ENCODE measurements at regions not wholly inside any gene's neighbourhood (a gene's known extent, or its start where the extent isn't known, plus 50 kb on each side); places are given as distances from the start of the nearest gene placed in this dataset.

GRCh38 chr5:133683646-133684596, 71.6 kb upstream of the FSTL4 start:
- Histone ChIP-seq H3K4me3 (no peak overlapping the region), H3K27me3 (no peaks in the 10 kb centered on the region), H3K36me3 (no peaks in the 10 kb centered on the region), H3K4me1 (peaks cover 3% of the 10 kb centered on the region; the same call in 1 of the 2 replicates), H3K27ac (no peak overlapping the region), H3K9me3 (replicated peaks) (no peaks in the 10 kb centered on the region)
- no peak for DNase-seq

GRCh38 chr5:133682451-133682850, 70.1 kb upstream of the FSTL4 start:
- no peak overlapping the region for H3K27ac ChIP-seq
- no peak for DNase-seq
- no peaks in the 10 kb centered on the region for H3K36me3 ChIP-seq
- peaks cover 3% of the 10 kb centered on the region; the same call in 1 of the 2 replicates for H3K4me1 ChIP-seq
- H3K27me3 ChIP-seq = no peaks in the 10 kb centered on the region
- no peak overlapping the region for H3K4me3 ChIP-seq
- H3K9me3 ChIP-seq (replicated peaks) = no peaks in the 10 kb centered on the region

GRCh38 chr5:133681896-133682295, 69.6 kb upstream of the FSTL4 start:
- Histone ChIP-seq H3K36me3 (no peaks in the 10 kb centered on the region), H3K4me3 (no peak overlapping the region), H3K27me3 (no peaks in the 10 kb centered on the region), H3K27ac (no peak overlapping the region), H3K9me3 (replicated peaks) (no peaks in the 10 kb centered on the region), H3K4me1 (peaks cover 3% of the 10 kb centered on the region; the same call in 1 of the 2 replicates)
- DNase-seq = no peak

DNA sequence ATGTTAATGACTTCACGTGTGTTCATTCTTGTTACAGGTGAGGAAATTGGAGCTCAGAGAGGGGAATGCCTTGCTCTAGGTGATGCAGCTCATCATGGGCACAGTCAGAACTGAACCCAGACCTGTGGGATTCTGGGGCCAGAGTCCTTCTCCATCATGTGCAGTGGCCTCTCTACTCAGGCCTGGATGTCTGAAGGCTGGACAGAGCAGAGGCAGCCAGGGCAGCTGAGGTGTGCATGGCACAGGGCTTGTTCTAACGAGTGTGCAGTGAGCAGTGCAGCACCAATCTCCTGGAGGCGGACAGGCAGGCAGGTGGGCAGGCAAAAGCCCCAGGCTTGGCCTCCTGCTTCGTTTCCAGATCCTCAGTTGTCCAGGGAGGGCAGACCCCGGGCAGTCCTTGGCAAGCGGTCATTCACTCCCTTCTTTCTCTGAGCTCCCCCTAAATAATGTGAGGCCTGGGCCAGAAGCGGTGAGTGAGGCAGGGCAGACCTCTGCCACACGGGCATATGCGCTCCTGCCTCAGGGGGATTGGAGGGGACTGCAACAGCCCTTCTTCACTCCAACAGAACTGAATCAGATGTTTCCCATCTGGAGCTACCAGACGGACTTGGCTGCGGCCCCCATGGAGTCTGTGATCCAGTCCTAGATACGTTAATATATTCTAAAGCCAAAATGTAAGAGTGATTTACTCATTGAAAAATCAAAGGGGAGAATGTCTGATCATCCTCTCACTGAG, 68.7 kb upstream of the FSTL4 start:
- no peak overlapping the region for H3K27ac ChIP-seq
- H3K36me3 ChIP-seq = no peaks in the 10 kb centered on the region
- H3K27me3 ChIP-seq = no peaks in the 10 kb centered on the region
- no peaks in the 10 kb centered on the region for H3K9me3 ChIP-seq (replicated peaks)
- peaks cover 3% of the 10 kb centered on the region; the same call in 1 of the 2 replicates for H3K4me1 ChIP-seq
- H3K4me3 ChIP-seq = no peak overlapping the region
- no peak for DNase-seq

DNA sequence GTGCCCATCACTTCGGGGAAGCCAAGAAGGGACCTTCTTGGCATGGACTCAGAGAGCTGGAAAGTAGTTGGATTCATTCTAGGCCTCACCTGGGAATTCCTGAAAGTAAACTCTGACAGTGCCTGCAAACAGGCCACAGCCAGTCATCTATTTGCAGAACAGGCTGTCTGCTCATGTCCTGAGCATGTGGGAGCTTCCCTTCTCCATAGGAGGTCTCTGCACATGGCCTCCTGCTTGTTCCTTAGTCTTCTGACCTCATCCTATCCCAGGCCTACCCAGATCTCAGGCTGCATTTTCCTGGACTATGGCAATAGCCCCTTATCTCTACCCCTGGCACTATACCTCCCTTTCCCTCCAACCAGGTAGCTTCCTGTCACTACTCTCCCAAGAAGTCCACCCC, 67.2 kb upstream of the FSTL4 start:
- H3K4me1 ChIP-seq = peaks cover 3% of the 10 kb centered on the region; the same call in 1 of the 2 replicates
- DNase-seq = no peak
- no peaks in the 10 kb centered on the region for H3K27me3 ChIP-seq
- H3K27ac ChIP-seq = no peak overlapping the region
- H3K4me3 ChIP-seq = no peak overlapping the region
- no peaks in the 10 kb centered on the region for H3K9me3 ChIP-seq (replicated peaks)
- H3K36me3 ChIP-seq = no peaks in the 10 kb centered on the region

DNA sequence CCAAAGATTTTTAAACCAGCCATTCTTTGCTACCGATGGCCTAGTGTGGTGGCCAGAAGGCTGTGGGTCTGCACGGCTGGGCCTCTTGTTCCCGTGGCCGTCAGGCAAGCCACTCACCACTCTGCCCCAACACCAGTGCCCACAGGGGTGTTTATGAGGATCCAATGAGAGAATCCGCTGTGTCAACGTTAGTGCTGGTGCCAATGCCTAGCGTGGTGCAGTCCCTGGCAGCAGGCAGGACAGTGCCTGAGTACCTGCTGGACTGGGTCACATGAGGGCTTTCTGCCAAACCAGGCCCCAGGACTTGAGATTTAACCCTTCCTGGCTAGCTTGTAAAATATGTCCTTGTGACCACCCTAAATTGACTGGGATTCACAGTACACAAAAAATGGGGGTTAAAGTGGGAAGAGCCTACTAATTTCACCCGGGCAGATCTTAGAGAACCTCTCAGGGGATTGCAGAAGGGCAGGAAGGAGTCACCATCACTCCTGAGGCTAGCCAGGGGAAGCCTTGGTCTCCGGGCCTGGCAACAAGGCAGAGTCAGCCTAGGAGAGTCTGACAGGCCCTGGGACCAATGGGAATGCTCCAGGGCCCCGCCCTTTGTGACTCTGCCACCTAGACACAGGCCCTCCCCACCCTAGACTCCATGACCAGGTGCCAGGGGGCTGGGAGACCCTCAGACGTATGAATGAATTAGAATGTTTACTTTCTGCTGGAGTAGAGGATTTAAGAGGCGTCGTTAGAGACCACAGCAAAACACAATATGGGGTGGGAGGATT, 63.2 kb upstream of the FSTL4 start:
- Histone ChIP-seq H3K27ac (no peak overlapping the region), H3K4me1 (peaks cover under 1% of the 10 kb centered on the region; the same call in 1 of the 2 replicates), H3K27me3 (no peaks in the 10 kb centered on the region), H3K4me3 (no peak overlapping the region), H3K9me3 (replicated peaks) (no peaks in the 10 kb centered on the region), H3K36me3 (no peaks in the 10 kb centered on the region)
- no peak for DNase-seq

GRCh38 chr5:133670336-133670735, 58.0 kb upstream of the FSTL4 start:
- H3K9me3 ChIP-seq (replicated peaks) = no peaks in the 10 kb centered on the region
- no peak overlapping the region for H3K27ac ChIP-seq
- no peak overlapping the region for H3K4me3 ChIP-seq
- no peaks in the 10 kb centered on the region for H3K27me3 ChIP-seq
- no peaks in the 10 kb centered on the region for H3K36me3 ChIP-seq
- H3K4me1 ChIP-seq = no peaks in the 10 kb centered on the region
- DNase-seq = no peak

DNA sequence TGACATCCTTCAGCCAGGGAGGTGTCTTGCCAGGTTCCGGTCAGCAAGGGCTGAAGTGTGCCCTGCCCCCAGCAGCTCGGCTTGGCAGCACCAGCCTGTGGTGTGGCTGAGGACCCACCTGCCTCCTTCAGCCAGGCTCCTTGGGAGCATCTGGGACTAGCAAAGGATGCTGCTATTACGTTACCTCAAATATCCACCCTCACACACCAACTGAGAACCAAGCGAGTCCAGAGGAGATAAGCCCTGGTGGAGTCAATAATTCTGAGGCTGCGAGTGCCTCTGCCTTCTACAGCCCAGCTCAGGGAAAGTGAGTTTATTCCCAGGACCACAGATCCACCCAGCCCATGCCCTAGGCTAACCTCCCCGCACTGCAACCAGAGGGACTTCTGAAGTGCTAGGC, 57.1 kb upstream of the FSTL4 start:
- no peak for DNase-seq
- Histone ChIP-seq H3K4me3 (no peak overlapping the region), H3K36me3 (no peaks in the 10 kb centered on the region), H3K27me3 (no peaks in the 10 kb centered on the region), H3K27ac (no peak overlapping the region), H3K9me3 (replicated peaks) (no peaks in the 10 kb centered on the region), H3K4me1 (no peaks in the 10 kb centered on the region)

- no peaks in the 10 kb centered on the region for H3K4me1 ChIP-seq
- no peaks in the 10 kb centered on the region for H3K9me3 ChIP-seq (replicated peaks)
- DNase-seq = no peak
Observed at GRCh38 chr5:133668458-133668857, 56.1 kb upstream of the FSTL4 start.

DNA sequence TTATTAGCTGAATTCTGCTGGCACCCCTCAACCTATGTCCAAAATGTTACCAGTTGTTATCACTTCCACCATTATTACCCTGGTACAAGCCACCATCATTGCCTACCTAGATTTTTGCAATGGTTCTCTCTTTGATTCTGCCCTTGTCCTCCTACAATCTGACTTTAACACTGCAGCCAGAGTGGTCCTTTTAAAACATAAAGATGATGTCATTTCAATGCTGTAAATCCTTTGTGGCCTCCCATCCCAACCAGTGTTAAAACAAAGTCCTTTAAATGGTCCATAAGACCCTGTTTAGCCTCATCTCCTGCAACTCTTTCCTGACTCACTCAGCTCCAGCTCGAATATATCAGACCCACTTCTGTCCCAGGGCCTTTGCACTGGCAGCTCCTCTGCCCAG, 54.9 kb upstream of the FSTL4 start:
- H3K36me3 ChIP-seq = no peaks in the 10 kb centered on the region
- H3K27me3 ChIP-seq = no peaks in the 10 kb centered on the region
- no peak for DNase-seq
- H3K27ac ChIP-seq = no peak overlapping the region
- H3K4me1 ChIP-seq = no peaks in the 10 kb centered on the region
- H3K4me3 ChIP-seq = no peak overlapping the region
- no peaks in the 10 kb centered on the region for H3K9me3 ChIP-seq (replicated peaks)

More at GRCh38 chr5:133668458-133668857, 56.1 kb upstream of the FSTL4 start:
- Histone ChIP-seq H3K27me3 (no peaks in the 10 kb centered on the region), H3K27ac (no peak overlapping the region), H3K36me3 (no peaks in the 10 kb centered on the region), H3K4me3 (no peak overlapping the region)

DNA sequence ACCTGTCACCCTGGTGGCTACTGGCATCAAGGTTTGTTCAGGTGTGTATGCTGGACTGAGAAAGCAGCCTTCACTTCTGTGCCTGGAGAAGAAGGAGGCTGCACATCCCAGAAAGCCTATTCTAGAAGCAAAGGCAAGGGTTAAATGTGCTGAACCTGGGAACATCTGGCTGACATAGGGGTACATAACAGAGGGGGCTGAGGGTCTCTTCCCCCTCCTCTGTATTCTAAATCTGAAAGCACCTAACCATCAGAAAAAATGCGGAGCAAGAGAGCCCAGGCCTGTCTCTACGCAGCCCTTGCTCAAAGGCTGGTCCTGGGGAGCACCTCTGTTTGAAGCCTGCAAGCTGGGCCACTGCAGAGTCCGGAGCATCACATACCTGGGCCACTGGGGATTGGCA, 53.2 kb upstream of the FSTL4 start:
- Histone ChIP-seq H3K27ac (no peak overlapping the region), H3K9me3 (replicated peaks) (no peaks in the 10 kb centered on the region), H3K4me1 (no peaks in the 10 kb centered on the region), H3K4me3 (no peak overlapping the region), H3K27me3 (no peaks in the 10 kb centered on the region), H3K36me3 (no peaks in the 10 kb centered on the region)
- DNase-seq = no peak

- H3K4me3 ChIP-seq = no peak overlapping the region
- H3K9me3 ChIP-seq (replicated peaks) = no peaks in the 10 kb centered on the region
- no peaks in the 10 kb centered on the region for H3K36me3 ChIP-seq
- no peaks in the 10 kb centered on the region for H3K4me1 ChIP-seq
- no peak overlapping the region for H3K27ac ChIP-seq
- no peak for DNase-seq
- no peaks in the 10 kb centered on the region for H3K27me3 ChIP-seq
Observed at GRCh38 chr5:133664422-133664821, 52.1 kb upstream of the FSTL4 start.

DNA sequence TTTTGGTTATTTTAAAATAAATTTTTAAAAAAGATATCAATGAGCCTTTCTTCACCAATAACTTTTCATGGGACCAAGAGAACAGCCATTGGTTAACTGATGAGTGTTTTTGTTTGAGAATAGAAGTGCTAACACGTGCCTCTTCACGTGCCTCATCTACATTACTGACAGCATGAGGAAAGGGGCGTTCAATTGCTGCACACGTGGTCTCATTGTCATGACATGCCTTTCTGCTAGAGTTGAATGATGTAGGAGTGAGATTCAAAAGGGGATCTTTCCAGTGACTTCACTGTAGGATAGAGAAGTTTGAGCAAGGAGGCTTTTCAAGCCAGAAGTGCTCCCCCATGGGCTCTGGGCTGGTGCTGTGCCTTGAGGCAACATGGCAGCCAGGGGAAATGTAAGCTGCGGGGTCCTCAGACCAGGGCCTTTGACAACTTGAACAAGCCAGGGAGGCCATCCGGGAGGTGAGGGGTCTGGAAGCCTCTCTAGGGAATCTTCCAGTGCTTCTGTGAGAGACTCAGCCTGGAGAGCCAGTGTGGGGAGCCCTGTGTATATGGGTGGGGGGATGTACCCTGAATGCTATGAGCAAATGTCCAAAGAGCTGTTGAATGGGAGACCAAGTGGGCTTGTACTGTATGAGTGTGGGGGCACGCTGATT, 51.2 kb upstream of the FSTL4 start:
- H3K27me3 ChIP-seq = no peaks in the 10 kb centered on the region
- no peaks in the 10 kb centered on the region for H3K4me1 ChIP-seq
- DNase-seq = no peak
- no peak overlapping the region for H3K27ac ChIP-seq
- no peak overlapping the region for H3K4me3 ChIP-seq
- no peaks in the 10 kb centered on the region for H3K9me3 ChIP-seq (replicated peaks)
- H3K36me3 ChIP-seq = no peaks in the 10 kb centered on the region

GRCh38 chr5:133662578-133662977, 50.2 kb upstream of the FSTL4 start:
- no peaks in the 10 kb centered on the region for H3K27me3 ChIP-seq
- H3K27ac ChIP-seq = no peak overlapping the region
- H3K9me3 ChIP-seq (replicated peaks) = no peaks in the 10 kb centered on the region
- no peaks in the 10 kb centered on the region for H3K36me3 ChIP-seq
- no peaks in the 10 kb centered on the region for H3K4me1 ChIP-seq
- no peak for DNase-seq
- H3K4me3 ChIP-seq = no peak overlapping the region

All from SJCRH30 (cell line).